GM18909 (cell line): ENCODE measurements at regions not wholly inside any gene's neighbourhood (a gene's known extent, or its start where the extent isn't known, plus 50 kb on each side); places are given as distances from the start of the nearest gene placed in this dataset.

ENCODE experiments used
- ATAC-seq: cut with Tn5 transposase; IDR thresholded peaks from one replicate; pipeline ENCODE4 v1.9.1; 2021; ENCODE audit warnings: mild to moderate bottlenecking; ENCODE audit not compliant: unreplicated experiment, poor library complexity

- no peak for ATAC-seq
Observed at GRCh38 chr13:51518827-51519226, 65.4 kb upstream of the WDFY2 start.

GRCh38 chr13:51519771-51520216 lies 64.5 kb upstream of the WDFY2 start:
- ATAC-seq, result no peak

- no peak for ATAC-seq
Observed at GRCh38 chr13:51520524-51520923, 63.7 kb upstream of the WDFY2 start.

- ATAC-seq, result no peak
Observed at GRCh38 chr13:51523082-51523518, 61.2 kb upstream of the WDFY2 start.

- ATAC-seq, result no peak
Observed at GRCh38 chr13:51524312-51524711, 60.0 kb upstream of the WDFY2 start.

- no peak for ATAC-seq
Observed at GRCh38 chr13:51524829-51525566, 59.3 kb upstream of the WDFY2 start.

- no peak for ATAC-seq
Observed at GRCh38 chr13:51525567-51526167, 58.6 kb upstream of the WDFY2 start.

GRCh38 chr13:51526202-51526601 lies 58.1 kb upstream of the WDFY2 start:
- no peak for ATAC-seq

- no peak for ATAC-seq
Observed at GRCh38 chr13:51532736-51533197, 51.5 kb upstream of the WDFY2 start.

- peak; percentile 54 for ATAC-seq
Observed at GRCh38 chr13:51534041-51534817, 50.0 kb upstream of the WDFY2 start.
